ENCODE measurements at regions not wholly inside any gene's neighbourhood (a gene's known extent, or its start where the extent isn't known, plus 50 kb on each side); places are given as distances from the start of the nearest gene placed in this dataset.
"Not testable (repeated sequence)": the region's sequence is repeated elsewhere in the genome, so short reads cannot be mapped to it uniquely, and the experiment has no call there.

DNA sequence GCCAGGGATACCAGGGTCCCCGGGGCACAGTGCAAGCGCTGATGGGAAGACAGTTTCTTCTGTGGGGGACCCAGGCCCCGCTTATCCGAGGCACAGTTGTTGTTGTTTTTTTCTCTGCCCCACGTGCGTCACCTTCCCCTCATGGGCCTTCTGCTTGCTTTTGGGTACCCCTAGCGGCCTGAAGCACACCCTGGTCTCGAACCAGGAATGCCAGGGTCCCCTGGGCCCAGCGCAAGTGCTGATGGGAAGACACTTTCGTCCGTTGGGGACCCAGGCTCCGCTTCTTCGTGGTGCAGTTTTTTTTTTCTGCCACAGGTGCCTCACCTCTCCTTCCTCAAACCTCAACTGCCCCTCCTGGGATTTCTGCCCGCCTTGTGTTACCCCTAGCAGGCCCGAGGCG lies 1708.5 kb upstream of the TPTE start:
- TF ChIP-seq, protein P1, sequence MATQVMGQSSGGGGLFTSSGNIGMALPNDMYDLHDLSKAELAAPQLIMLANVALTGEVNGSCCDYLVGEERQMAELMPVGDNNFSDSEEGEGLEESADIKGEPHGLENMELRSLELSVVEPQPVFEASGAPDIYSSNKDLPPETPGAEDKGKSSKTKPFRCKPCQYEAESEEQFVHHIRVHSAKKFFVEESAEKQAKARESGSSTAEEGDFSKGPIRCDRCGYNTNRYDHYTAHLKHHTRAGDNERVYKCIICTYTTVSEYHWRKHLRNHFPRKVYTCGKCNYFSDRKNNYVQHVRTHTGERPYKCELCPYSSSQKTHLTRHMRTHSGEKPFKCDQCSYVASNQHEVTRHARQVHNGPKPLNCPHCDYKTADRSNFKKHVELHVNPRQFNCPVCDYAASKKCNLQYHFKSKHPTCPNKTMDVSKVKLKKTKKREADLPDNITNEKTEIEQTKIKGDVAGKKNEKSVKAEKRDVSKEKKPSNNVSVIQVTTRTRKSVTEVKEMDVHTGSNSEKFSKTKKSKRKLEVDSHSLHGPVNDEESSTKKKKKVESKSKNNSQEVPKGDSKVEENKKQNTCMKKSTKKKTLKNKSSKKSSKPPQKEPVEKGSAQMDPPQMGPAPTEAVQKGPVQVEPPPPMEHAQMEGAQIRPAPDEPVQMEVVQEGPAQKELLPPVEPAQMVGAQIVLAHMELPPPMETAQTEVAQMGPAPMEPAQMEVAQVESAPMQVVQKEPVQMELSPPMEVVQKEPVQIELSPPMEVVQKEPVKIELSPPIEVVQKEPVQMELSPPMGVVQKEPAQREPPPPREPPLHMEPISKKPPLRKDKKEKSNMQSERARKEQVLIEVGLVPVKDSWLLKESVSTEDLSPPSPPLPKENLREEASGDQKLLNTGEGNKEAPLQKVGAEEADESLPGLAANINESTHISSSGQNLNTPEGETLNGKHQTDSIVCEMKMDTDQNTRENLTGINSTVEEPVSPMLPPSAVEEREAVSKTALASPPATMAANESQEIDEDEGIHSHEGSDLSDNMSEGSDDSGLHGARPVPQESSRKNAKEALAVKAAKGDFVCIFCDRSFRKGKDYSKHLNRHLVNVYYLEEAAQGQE (IDR thresholded peaks at IDR 0.05; ENCODE audit: low read depth, low read length), result not testable (repeated sequence)
- TF ChIP-seq, protein P2, sequence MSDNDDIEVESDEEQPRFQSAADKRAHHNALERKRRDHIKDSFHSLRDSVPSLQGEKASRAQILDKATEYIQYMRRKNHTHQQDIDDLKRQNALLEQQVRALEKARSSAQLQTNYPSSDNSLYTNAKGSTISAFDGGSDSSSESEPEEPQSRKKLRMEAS (IDR thresholded peaks at IDR 0.05; ENCODE audit: low read depth), result not testable (repeated sequence)
- TF ChIP-seq, protein P3, sequence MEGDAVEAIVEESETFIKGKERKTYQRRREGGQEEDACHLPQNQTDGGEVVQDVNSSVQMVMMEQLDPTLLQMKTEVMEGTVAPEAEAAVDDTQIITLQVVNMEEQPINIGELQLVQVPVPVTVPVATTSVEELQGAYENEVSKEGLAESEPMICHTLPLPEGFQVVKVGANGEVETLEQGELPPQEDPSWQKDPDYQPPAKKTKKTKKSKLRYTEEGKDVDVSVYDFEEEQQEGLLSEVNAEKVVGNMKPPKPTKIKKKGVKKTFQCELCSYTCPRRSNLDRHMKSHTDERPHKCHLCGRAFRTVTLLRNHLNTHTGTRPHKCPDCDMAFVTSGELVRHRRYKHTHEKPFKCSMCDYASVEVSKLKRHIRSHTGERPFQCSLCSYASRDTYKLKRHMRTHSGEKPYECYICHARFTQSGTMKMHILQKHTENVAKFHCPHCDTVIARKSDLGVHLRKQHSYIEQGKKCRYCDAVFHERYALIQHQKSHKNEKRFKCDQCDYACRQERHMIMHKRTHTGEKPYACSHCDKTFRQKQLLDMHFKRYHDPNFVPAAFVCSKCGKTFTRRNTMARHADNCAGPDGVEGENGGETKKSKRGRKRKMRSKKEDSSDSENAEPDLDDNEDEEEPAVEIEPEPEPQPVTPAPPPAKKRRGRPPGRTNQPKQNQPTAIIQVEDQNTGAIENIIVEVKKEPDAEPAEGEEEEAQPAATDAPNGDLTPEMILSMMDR (IDR thresholded peaks at IDR 0.05), result not testable (repeated sequence)
- TF ChIP-seq SIN3A (IDR thresholded peaks at IDR 0.05; ENCODE audit: borderline replicate concordance, low read depth, low read length); EZH2phosphoT487 (IDR thresholded peaks at IDR 0.05; ENCODE audit: borderline replicate concordance, low read depth): not testable (repeated sequence)

Measured in SK-N-SH (cell line).